ENCODE measurements at regions not wholly inside any gene's neighbourhood (a gene's known extent, or its start where the extent isn't known, plus 50 kb on each side); places are given as distances from the start of the nearest gene placed in this dataset.
"Not testable (repeated sequence)": the region's sequence is repeated elsewhere in the genome, so short reads cannot be mapped to it uniquely, and the experiment has no call there.

GRCh38 chr6:82501901-82502300 is 138.3 kb downstream of the TPBG start:
- TF ChIP-seq POLR2A, CTCF (IDR thresholded peaks at IDR 0.05): not testable (repeated sequence)

Measured in esophagus squamous epithelium (tissue), 4 donors.